Activated T-helper 1 cell treated with anti-CD3 and anti-CD28 coated beads, Interleukin-12 subunit alpha, Interleukin-12 subunit beta, Interleukin-2, Interleukin-4 antibody, amounts not matched to agents 30 ng/mL and 10 ng/mL and 1 ng/mL, durations not matched to agents 14 hours and 24 hours and 36 hours (primary cell): ENCODE measurements at regions not wholly inside any gene's neighbourhood (a gene's known extent, or its start where the extent isn't known, plus 50 kb on each side); places are given as distances from the start of the nearest gene placed in this dataset.

Source experiments
- DNase-seq: peaks from one replicate; pipeline ENCODE4 v3.0.0; 2021; ENCODE audit warnings: low spot score
- H3K27ac Mint-ChIP-seq: one replicate; pipeline ENCODE4 v1.8.0; 2021; ENCODE audit warnings: mild to moderate bottlenecking, mixed read lengths
- H3K27me3 Mint-ChIP-seq: one replicate; pipeline ENCODE4 v1.8.0; 2022; ENCODE audit warnings: mild to moderate bottlenecking, moderate library complexity, mixed read lengths; ENCODE audit not compliant: insufficient read depth
- H3K36me3 Mint-ChIP-seq: one replicate; pipeline ENCODE4 v1.8.0; 2021; ENCODE audit warnings: low read depth, mixed read lengths
- H3K4me1 Mint-ChIP-seq: one replicate; pipeline ENCODE4 v1.8.0; 2021; ENCODE audit warnings: low read depth, mixed read lengths
- H3K4me3 Mint-ChIP-seq: one replicate; pipeline ENCODE4 v1.8.0; 2021; ENCODE audit warnings: mild to moderate bottlenecking, moderate library complexity, mixed read lengths
- H3K9me3 Mint-ChIP-seq: one replicate; pipeline ENCODE4 v1.8.0; 2021; ENCODE audit warnings: mixed read lengths
- intact Hi-C: fragments of 100-400 bp; cut with micrococcal nuclease; formaldehyde crosslinking; loops from one replicate; pipeline ENCODE4 v1.15.1; 2024

DNA sequence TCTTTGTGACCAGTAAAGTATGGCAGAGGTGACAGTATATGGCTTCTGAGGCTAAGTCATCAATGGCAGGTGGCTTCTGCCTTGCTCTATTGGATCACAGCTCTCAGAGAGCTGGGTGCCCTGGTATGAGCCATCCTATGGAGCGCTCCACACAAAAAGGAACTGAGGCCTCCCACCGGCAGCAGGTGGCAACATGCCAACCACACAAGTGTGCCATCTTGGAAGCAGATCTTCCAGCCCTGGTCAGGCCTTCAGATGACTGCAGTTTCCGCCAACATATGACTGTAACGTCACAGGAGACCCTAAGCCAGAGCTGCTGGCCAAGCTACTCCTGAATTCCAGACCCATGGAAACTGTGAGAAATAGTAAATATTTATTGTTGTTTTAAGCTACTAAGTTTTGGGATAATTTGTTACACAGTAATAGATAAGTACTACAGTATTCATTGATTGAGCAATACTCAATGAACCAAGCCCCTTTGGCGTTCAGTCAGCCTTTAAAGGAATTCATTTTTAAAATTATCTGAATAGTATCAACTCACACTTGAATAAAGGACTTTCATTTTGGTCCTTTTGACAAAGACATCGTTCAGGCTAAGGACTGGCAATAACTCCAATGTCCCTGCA is 69.4 kb upstream of the LHX1 start:
- Mint-ChIP-seq H3K4me1 (no peaks in the 10 kb centered on the region), H3K27me3 (peaks cover 2% of the 10 kb centered on the region), H3K27ac (no peak overlapping the region), H3K4me3 (no peak overlapping the region), H3K36me3 (no peaks in the 10 kb centered on the region), H3K9me3 (no peaks in the 10 kb centered on the region)
- intact Hi-C loops, result no loop called here
- no peak for DNase-seq

GRCh38 chr17:36868777-36869176 is 68.5 kb upstream of the LHX1 start:
- no peak for DNase-seq
- no peak overlapping the region for H3K4me3 Mint-ChIP-seq
- peaks cover 2% of the 10 kb centered on the region for H3K27me3 Mint-ChIP-seq
- H3K27ac Mint-ChIP-seq, result no peak overlapping the region
- intact Hi-C loops, result no loop called here
- H3K4me1 Mint-ChIP-seq, result no peaks in the 10 kb centered on the region
- H3K36me3 Mint-ChIP-seq, result no peaks in the 10 kb centered on the region
- no peaks in the 10 kb centered on the region for H3K9me3 Mint-ChIP-seq

- Mint-ChIP-seq H3K27ac (no peak overlapping the region), H3K4me3 (no peak overlapping the region), H3K36me3 (no peaks in the 10 kb centered on the region), H3K9me3 (no peaks in the 10 kb centered on the region), H3K4me1 (no peaks in the 10 kb centered on the region), H3K27me3 (peaks cover 2% of the 10 kb centered on the region)
- intact Hi-C loops, result no loop called here
- DNase-seq, result no peak
Observed at GRCh38 chr17:36869441-36869840, 67.8 kb upstream of the LHX1 start.

- DNase-seq, result no peak
- no peak overlapping the region for H3K27ac Mint-ChIP-seq
- H3K36me3 Mint-ChIP-seq, result no peaks in the 10 kb centered on the region
- H3K4me1 Mint-ChIP-seq, result no peaks in the 10 kb centered on the region
- peaks cover 2% of the 10 kb centered on the region for H3K27me3 Mint-ChIP-seq
- intact Hi-C loops, result no loop called here
- H3K9me3 Mint-ChIP-seq, result no peaks in the 10 kb centered on the region
- H3K4me3 Mint-ChIP-seq, result no peak overlapping the region
Observed at GRCh38 chr17:36869856-36870719, 67.2 kb upstream of the LHX1 start.

- no peak for DNase-seq
- intact Hi-C loops, result no loop called here
- Mint-ChIP-seq H3K9me3 (no peaks in the 10 kb centered on the region), H3K4me1 (no peaks in the 10 kb centered on the region), H3K36me3 (no peaks in the 10 kb centered on the region), H3K27me3 (peaks cover 2% of the 10 kb centered on the region), H3K27ac (no peak overlapping the region), H3K4me3 (no peak overlapping the region)
Observed at GRCh38 chr17:36870720-36870999, 66.6 kb upstream of the LHX1 start.

DNA sequence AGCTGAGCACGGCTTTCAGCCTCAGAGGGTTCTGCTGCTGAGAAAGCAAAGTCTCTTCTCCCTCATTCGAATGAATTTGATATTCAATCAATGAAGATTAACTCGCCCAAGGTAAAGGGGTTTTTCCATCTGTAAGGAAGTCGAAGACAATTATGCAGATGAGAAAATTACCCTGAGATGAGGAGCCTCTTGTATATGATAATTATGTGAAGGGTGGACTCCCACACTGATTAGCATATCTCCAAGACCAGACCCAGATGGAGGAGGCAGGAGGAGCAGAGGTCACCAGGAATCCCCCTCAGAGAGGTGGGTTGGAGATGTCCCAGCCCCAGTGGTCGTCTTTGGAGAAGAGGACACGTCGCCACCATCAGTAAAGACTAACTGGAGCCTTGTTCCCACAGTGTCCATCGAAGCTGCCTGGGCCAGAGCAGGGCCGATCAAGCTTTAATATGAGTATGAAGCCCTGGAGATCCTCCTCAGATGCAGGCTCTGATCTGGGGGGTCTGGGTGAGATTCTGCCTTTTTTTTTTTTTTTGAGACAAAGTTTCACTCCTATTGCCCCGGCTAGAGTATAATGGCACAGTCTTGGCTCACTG is 61.5 kb upstream of the LHX1 start:
- Mint-ChIP-seq H3K27me3 (peaks cover 2% of the 10 kb centered on the region), H3K4me1 (peaks cover 6% of the 10 kb centered on the region), H3K27ac (no peak overlapping the region), H3K36me3 (no peaks in the 10 kb centered on the region), H3K9me3 (peaks cover under 1% of the 10 kb centered on the region), H3K4me3 (no peak overlapping the region)
- intact Hi-C loops, result no loop called here
- no peak for DNase-seq

GRCh38 chr17:36876966-36877365 is 60.3 kb upstream of the LHX1 start:
- no peaks in the 10 kb centered on the region for H3K36me3 Mint-ChIP-seq

GRCh38 chr17:36877771-36878170 is 59.5 kb upstream of the LHX1 start:
- H3K4me1 Mint-ChIP-seq, result peaks cover 6% of the 10 kb centered on the region
- H3K36me3 Mint-ChIP-seq, result no peaks in the 10 kb centered on the region
- H3K27ac Mint-ChIP-seq, result no peak overlapping the region
- intact Hi-C loops, result no loop called here
- peaks cover 15% of the 10 kb centered on the region for H3K9me3 Mint-ChIP-seq
- H3K27me3 Mint-ChIP-seq, result no peaks in the 10 kb centered on the region
- H3K4me3 Mint-ChIP-seq, result no peak overlapping the region
- no peak for DNase-seq

More at GRCh38 chr17:36876966-36877365, 60.3 kb upstream of the LHX1 start:
- intact Hi-C loops, result no loop called here
- no peak overlapping the region for H3K4me3 Mint-ChIP-seq
- DNase-seq, result no peak
- peaks cover 1% of the 10 kb centered on the region for H3K27me3 Mint-ChIP-seq
- peaks cover 9% of the 10 kb centered on the region for H3K9me3 Mint-ChIP-seq
- H3K4me1 Mint-ChIP-seq, result peaks cover 6% of the 10 kb centered on the region
- H3K27ac Mint-ChIP-seq, result no peak overlapping the region

GRCh38 chr17:36878216-36878615 is 59.1 kb upstream of the LHX1 start:
- DNase-seq, result no peak
- intact Hi-C loops, result no loop called here
- H3K9me3 Mint-ChIP-seq, result peaks cover 15% of the 10 kb centered on the region
- no peaks in the 10 kb centered on the region for H3K36me3 Mint-ChIP-seq
- no peaks in the 10 kb centered on the region for H3K27me3 Mint-ChIP-seq
- no peak overlapping the region for H3K27ac Mint-ChIP-seq
- H3K4me1 Mint-ChIP-seq, result peaks cover 6% of the 10 kb centered on the region
- H3K4me3 Mint-ChIP-seq, result no peak overlapping the region

DNA sequence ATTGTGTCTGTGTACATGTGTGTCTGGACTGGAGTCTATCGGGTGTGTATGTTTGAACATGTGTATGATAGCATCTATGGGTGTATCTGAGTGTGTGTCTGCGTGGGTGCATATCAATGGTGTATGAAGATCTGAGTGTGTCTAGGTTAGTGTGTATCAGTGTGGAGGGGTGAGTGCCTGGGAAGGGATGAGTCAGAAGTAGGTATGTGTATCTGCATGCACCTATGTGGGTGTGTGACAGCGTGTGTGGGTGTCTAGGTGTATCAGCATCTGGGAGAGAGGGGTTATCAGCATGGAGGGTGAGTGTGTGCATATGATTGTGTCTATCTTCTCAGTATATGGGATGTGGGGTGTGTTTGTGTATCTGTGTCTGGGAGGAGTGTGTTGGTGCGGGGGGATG is 58.2 kb upstream of the LHX1 start:
- no peak overlapping the region for H3K4me3 Mint-ChIP-seq
- DNase-seq, result no peak
- no peaks in the 10 kb centered on the region for H3K36me3 Mint-ChIP-seq
- peaks cover 15% of the 10 kb centered on the region for H3K9me3 Mint-ChIP-seq
- H3K27ac Mint-ChIP-seq, result no peak overlapping the region
- intact Hi-C loops, result no loop called here
- no peaks in the 10 kb centered on the region for H3K27me3 Mint-ChIP-seq
- peaks cover 6% of the 10 kb centered on the region for H3K4me1 Mint-ChIP-seq

GRCh38 chr17:36879624-36880131 is 57.6 kb upstream of the LHX1 start:
- Mint-ChIP-seq H3K36me3 (no peaks in the 10 kb centered on the region), H3K27me3 (peaks cover 2% of the 10 kb centered on the region), H3K4me3 (no peak overlapping the region)

DNA sequence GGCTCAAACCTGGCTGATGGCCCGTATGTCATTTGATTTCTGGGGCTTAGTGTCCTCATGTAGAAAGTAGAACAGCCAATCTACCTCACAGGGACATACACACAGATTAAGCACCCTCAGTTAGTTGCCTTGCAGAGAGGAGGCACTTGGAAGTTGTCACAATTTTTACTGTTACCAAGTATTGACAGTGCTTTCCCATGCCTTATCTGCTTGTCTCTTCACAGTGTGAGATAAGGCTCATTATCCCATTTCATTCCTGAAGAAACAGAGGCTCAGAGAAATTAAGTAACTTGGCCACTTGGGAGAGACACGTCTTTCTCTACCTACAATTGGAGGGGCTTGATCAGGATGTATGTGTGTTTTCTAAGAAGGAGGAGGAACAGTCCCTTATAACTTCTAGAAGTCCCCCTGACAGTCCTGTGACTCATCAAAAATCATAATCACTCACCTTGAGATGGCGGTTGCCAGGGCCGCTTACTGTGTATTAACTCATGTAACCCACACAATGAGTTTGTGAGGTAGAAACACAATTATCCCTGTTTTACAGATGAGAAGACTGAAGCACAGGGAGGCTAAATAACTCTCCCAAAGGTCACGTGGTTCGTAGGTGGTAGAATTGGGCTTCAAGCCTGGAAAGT is 56.9 kb upstream of the LHX1 start:
- intact Hi-C loops, result no loop called here
- H3K27me3 Mint-ChIP-seq, result peaks cover 7% of the 10 kb centered on the region
- DNase-seq, result no peak
- H3K9me3 Mint-ChIP-seq, result peaks cover 15% of the 10 kb centered on the region
- peaks cover 6% of the 10 kb centered on the region for H3K4me1 Mint-ChIP-seq
- H3K4me3 Mint-ChIP-seq, result no peak overlapping the region
- H3K27ac Mint-ChIP-seq, result no peak overlapping the region
- no peaks in the 10 kb centered on the region for H3K36me3 Mint-ChIP-seq

More at GRCh38 chr17:36879624-36880131, 57.6 kb upstream of the LHX1 start:
- peaks cover 15% of the 10 kb centered on the region for H3K9me3 Mint-ChIP-seq
- no peak for DNase-seq
- H3K4me1 Mint-ChIP-seq, result peaks cover 6% of the 10 kb centered on the region
- H3K27ac Mint-ChIP-seq, result no peak overlapping the region
- intact Hi-C loops, result no loop called here

- Mint-ChIP-seq H3K27me3 (peaks cover 11% of the 10 kb centered on the region), H3K4me3 (no peak overlapping the region), H3K9me3 (peaks cover 15% of the 10 kb centered on the region), H3K27ac (no peak overlapping the region), H3K4me1 (peaks cover 6% of the 10 kb centered on the region), H3K36me3 (no peaks in the 10 kb centered on the region)
- intact Hi-C loops, result no loop called here
- no peak for DNase-seq
Observed at GRCh38 chr17:36881323-36881722, 56.0 kb upstream of the LHX1 start.
